Lower leg skin (tissue), 3 donors: ENCODE measurements at regions not wholly inside any gene's neighbourhood (a gene's known extent, or its start where the extent isn't known, plus 50 kb on each side); places are given as distances from the start of the nearest gene placed in this dataset.

Experiments used
- CTCF ChIP-seq, 3 donors: fragments of 450-650 bp; IDR thresholded peaks; one replicate each; pipeline ENCODE4 v1.5.1; 2016; ENCODE audit warnings: antibody characterized with exemption in 3 of 3, mild to moderate bottlenecking in 3 of 3, moderate library complexity in 2 of 3
- POLR2A ChIP-seq, 2 donors: fragments of 450-650 bp; IDR thresholded peaks; one replicate each; pipeline ENCODE4 v1.6.1; 2016 to 2017; ENCODE audit warnings: antibody characterized with exemption in 2 of 2, mild to moderate bottlenecking in 1 of 2, moderate library complexity in 1 of 2

- TF ChIP-seq CTCF (IDR thresholded peaks at IDR 0.05), result no peak
- TF ChIP-seq POLR2A (IDR thresholded peaks at IDR 0.05), result no peak
These were observed 492.4 kb upstream of the LRATD1 start for GRCh38 chr2:14140009-14140550.
